ENCODE measurements at regions not wholly inside any gene's neighbourhood (a gene's known extent, or its start where the extent isn't known, plus 50 kb on each side); places are given as distances from the start of the nearest gene placed in this dataset.

- TF ChIP-seq CTCF (conservative IDR thresholded peaks at IDR 0.05; ENCODE audit: low read depth) = no peak
- ChIA-PET CTCF (no interaction called here), POLR2A (ENCODE audit: low non-redundant PET) (no interaction called here)
- DNase-seq (ENCODE audit: low spot score) = no peak
- H3K27ac ChIP-seq = no peak overlapping the region
These were observed 619.2 kb downstream of the PDHA2 start for GRCh38 chr4:96459105-96459504.

GRCh38 chr4:96465834-96466233 lies 625.9 kb downstream of the PDHA2 start:
- ChIA-PET CTCF (interaction anchor here (0.7 kb wide), 1 partner anchor 60 kb away, joined by 3 read pairs; no protein-coding TSS in a partner anchor), POLR2A (ENCODE audit: low non-redundant PET) (no interaction called here)
- H3K27ac ChIP-seq = no peak overlapping the region
- no peak for TF ChIP-seq CTCF (conservative IDR thresholded peaks at IDR 0.05; ENCODE audit: low read depth)
- DNase-seq (ENCODE audit: low spot score) = no peak

GRCh38 chr4:96471956-96472867 lies 632.3 kb downstream of the PDHA2 start:
- CTCF ChIA-PET = no interaction called here
- peak; percentile 5 for DNase-seq (ENCODE audit: low spot score)
- no peak overlapping the region for H3K27ac ChIP-seq
- POLR2A ChIA-PET (ENCODE audit: low non-redundant PET) = no interaction called here
- TF ChIP-seq CTCF (conservative IDR thresholded peaks at IDR 0.05; ENCODE audit: low read depth) = no peak

GRCh38 chr4:96473246-96473645 lies 633.4 kb downstream of the PDHA2 start:
- ChIA-PET CTCF (no interaction called here), POLR2A (ENCODE audit: low non-redundant PET) (no interaction called here)
- no peak overlapping the region for H3K27ac ChIP-seq
- no peak for DNase-seq (ENCODE audit: low spot score)
- no peak for TF ChIP-seq CTCF (conservative IDR thresholded peaks at IDR 0.05; ENCODE audit: low read depth)

- no peak overlapping the region for H3K27ac ChIP-seq
- DNase-seq (ENCODE audit: low spot score) = no peak
- ChIA-PET POLR2A (ENCODE audit: low non-redundant PET) (no interaction called here), CTCF (interaction anchor here (0.8 kb wide), 1 partner anchor 27 kb away, joined by 4 read pairs; no protein-coding TSS in a partner anchor)
- no peak for TF ChIP-seq CTCF (conservative IDR thresholded peaks at IDR 0.05; ENCODE audit: low read depth)
These were observed 643.6 kb downstream of the PDHA2 start for GRCh38 chr4:96483308-96484030.

GRCh38 chr4:96486563-96486962 lies 646.7 kb downstream of the PDHA2 start:
- ChIA-PET POLR2A (ENCODE audit: low non-redundant PET) (no interaction called here), CTCF (no interaction called here)
- H3K27ac ChIP-seq = no peak overlapping the region
- no peak for TF ChIP-seq CTCF (conservative IDR thresholded peaks at IDR 0.05; ENCODE audit: low read depth)
- peak; percentile 1 for DNase-seq (ENCODE audit: low spot score)
